Keratinocyte (primary cell): ENCODE measurements at regions not wholly inside any gene's neighbourhood (a gene's known extent, or its start where the extent isn't known, plus 50 kb on each side); places are given as distances from the start of the nearest gene placed in this dataset.

Source experiments
- DNase-seq: peaks from one replicate; pipeline ENCODE4 v3.0.0-alpha.2; 2011; ENCODE audit warnings: low read depth, missing footprints, low spot score
- FAIRE-seq: peaks from 2 replicates; lab custom pipeline; 2011; peaks lifted over from hg19 to GRCh38; lab: Jason Lieb, UNC
- H2AFZ ChIP-seq: 2 replicates; pipeline ENCODE4 v1.6.0; 2012; ENCODE audit warnings: low read length, control low read depth, inconsistent platforms; ENCODE audit not compliant: control insufficient read depth
- H3K27ac ChIP-seq: 2 replicates; pipeline ENCODE4 v1.5.1; 2011; ENCODE audit warnings: low read length; ENCODE audit not compliant: control insufficient read depth, insufficient read depth
- H3K27me3 ChIP-seq: 3 replicates; pipeline ENCODE4 v1.6.0; 2011; ENCODE audit warnings: low read length; ENCODE audit not compliant: control insufficient read depth, insufficient read depth; ENCODE audit errors: extremely low read depth
- H3K36me3 ChIP-seq, 2 experiments: 2 replicates in 1 of 2; 3 replicates in 1 of 2; pipeline ENCODE4 v1.5.1; 2011; ENCODE audit warnings: low read length in 2 of 2, mild to moderate bottlenecking in 1 of 2; ENCODE audit not compliant: control insufficient read depth in 2 of 2, insufficient read depth in 2 of 2; ENCODE audit errors: extremely low read depth in 1 of 2
- H3K4me1 ChIP-seq: 3 replicates; pipeline ENCODE4 v1.5.1; 2011; ENCODE audit warnings: low read length; ENCODE audit not compliant: control insufficient read depth, insufficient read depth; ENCODE audit errors: extremely low read depth
- H3K4me2 ChIP-seq: 3 replicates; pipeline ENCODE4 v1.6.0; 2011; ENCODE audit warnings: low read depth, low read length; ENCODE audit not compliant: control insufficient read depth, insufficient read depth; ENCODE audit errors: extremely low read depth
- H3K4me3 ChIP-seq, 3 experiments: fragments of 200-600 bp in 1 of 3; sonication (generic) in 1 of 3; 2 replicates in 2 of 3; 3 replicates in 1 of 3; pipeline ENCODE4 v1.5.1; 2011 to 2016; ENCODE audit warnings: low read length in 3 of 3, mild to moderate bottlenecking in 3 of 3, control low read depth in 2 of 3, inconsistent platforms in 1 of 3, low read depth in 1 of 3, mixed read lengths in 1 of 3, mixed run types in 1 of 3, moderate library complexity in 1 of 3; ENCODE audit not compliant: control insufficient read depth in 2 of 3, insufficient read depth in 2 of 3; ENCODE audit errors: extremely low read depth in 1 of 3
- H3K79me2 ChIP-seq: 2 replicates; pipeline ENCODE4 v1.6.0; 2012; ENCODE audit warnings: low read length; ENCODE audit not compliant: control insufficient read depth, insufficient read depth
- H3K9ac ChIP-seq: 3 replicates; pipeline ENCODE4 v1.6.0; 2011; ENCODE audit warnings: low read length; ENCODE audit not compliant: control insufficient read depth, insufficient read depth; ENCODE audit errors: extremely low read depth
- H3K9me1 ChIP-seq: 3 replicates; pipeline ENCODE4 v1.6.0; 2011; ENCODE audit warnings: low read length; ENCODE audit not compliant: control insufficient read depth, insufficient read depth; ENCODE audit errors: extremely low read depth
- H3K9me3 ChIP-seq: 2 replicates; pipeline ENCODE4 v1.5.1; 2012; ENCODE audit warnings: low read depth, low read length; ENCODE audit not compliant: control insufficient read depth
- H4K20me1 ChIP-seq: 3 replicates; pipeline ENCODE4 v1.6.0; 2011; ENCODE audit warnings: low read length; ENCODE audit not compliant: control insufficient read depth, insufficient read depth; ENCODE audit errors: extremely low read depth
- CTCF ChIP-seq, 3 experiments: IDR thresholded peaks in 1 of 3; conservative IDR thresholded peaks in 1 of 3; optimal IDR thresholded peaks in 1 of 3; 2 replicates in 2 of 3; 3 replicates in 1 of 3; pipeline versions ENCODE3 to v1.5.1; 2011; ENCODE audit warnings: low read length in 3 of 3, mild to moderate bottlenecking in 3 of 3, moderate library complexity in 2 of 3, control low read depth in 1 of 3, inconsistent platforms in 1 of 3; ENCODE audit not compliant: insufficient read depth in 2 of 3; ENCODE audit errors: extremely low read depth in 1 of 3
- EZH2 ChIP-seq: IDR thresholded peaks from one replicate; pipeline ENCODE4 v1.6.1; 2012; ENCODE audit warnings: inconsistent platforms, mild to moderate bottlenecking, low read length, moderate library complexity
- dilution Hi-C: fragments of 300-500 bp; cut with MboI; formaldehyde crosslinking; loops from one replicate; pipeline ENCODE4 v1.7.0; 2020; ENCODE audit warnings: low sequenced_read_pairs; ENCODE audit not compliant: extremely low pct_ligation_motif_present

- FAIRE-seq (no peak), DNase-seq (no peak)
Measured at GRCh38 chr13:103698000-103698399, 631.8 kb upstream of the SLC10A2 start.

GRCh38 chr13:103695320-103695719 is 629.1 kb upstream of the SLC10A2 start:
- FAIRE-seq (no peak), DNase-seq (no peak)
- TF ChIP-seq CTCF (optimal IDR thresholded peaks at IDR 0.05 in 1 of 3, IDR thresholded peaks at IDR 0.05 in 1 of 3, conservative IDR thresholded peaks at IDR 0.05 in 1 of 3; ENCODE audit: extremely low read depth in 1 of 3, insufficient read depth in 2 of 3, low read length in 3 of 3): no peak
- TF ChIP-seq EZH2: no peak
- H3K4me2 ChIP-seq: no peak overlapping the region
- no peak overlapping the region for H3K4me3 ChIP-seq
- dilution Hi-C loops: no loop called here
- H4K20me1 ChIP-seq: no peaks in the 10 kb centered on the region
- no peaks in the 10 kb centered on the region for H3K79me2 ChIP-seq
- H3K27ac ChIP-seq: no peak overlapping the region
- H3K4me1 ChIP-seq: no peaks in the 10 kb centered on the region
- no peaks in the 10 kb centered on the region for H3K9me3 ChIP-seq
- H2AFZ ChIP-seq: no peak overlapping the region
- no peaks in the 10 kb centered on the region for H3K9me1 ChIP-seq
- no peaks in the 10 kb centered on the region for H3K36me3 ChIP-seq
- H3K9ac ChIP-seq: no peak overlapping the region
- no peaks in the 10 kb centered on the region for H3K27me3 ChIP-seq

More at GRCh38 chr13:103698000-103698399, 631.8 kb upstream of the SLC10A2 start:
- Histone ChIP-seq H3K4me3 (no peak overlapping the region), H3K4me2 (no peak overlapping the region), H3K27me3 (no peaks in the 10 kb centered on the region), H4K20me1 (no peaks in the 10 kb centered on the region), H3K9ac (no peak overlapping the region), H3K9me3 (no peaks in the 10 kb centered on the region), H3K4me1 (no peaks in the 10 kb centered on the region), H3K27ac (no peak overlapping the region), H2AFZ (no peak overlapping the region), H3K9me1 (no peaks in the 10 kb centered on the region), H3K36me3 (no peaks in the 10 kb centered on the region), H3K79me2 (no peaks in the 10 kb centered on the region)
- TF ChIP-seq EZH2 (no peak), CTCF (optimal IDR thresholded peaks at IDR 0.05 in 1 of 3, IDR thresholded peaks at IDR 0.05 in 1 of 3, conservative IDR thresholded peaks at IDR 0.05 in 1 of 3; ENCODE audit: extremely low read depth in 1 of 3, insufficient read depth in 2 of 3, low read length in 3 of 3) (no peak)
- dilution Hi-C loops: no loop called here
